GM21737 (cell line): ENCODE measurements at regions not wholly inside any gene's neighbourhood (a gene's known extent, or its start where the extent isn't known, plus 50 kb on each side); places are given as distances from the start of the nearest gene placed in this dataset.
"Not testable (repeated sequence)": the region's sequence is repeated elsewhere in the genome, so short reads cannot be mapped to it uniquely, and the experiment has no call there.

ENCODE experiments used
- ATAC-seq: cut with Tn5 transposase; IDR thresholded peaks from one replicate; pipeline ENCODE4 v1.9.1; 2021; ENCODE audit warnings: mild to moderate bottlenecking, moderate library complexity; ENCODE audit not compliant: unreplicated experiment

GRCh38 chr1:224791362-224791941 lies 138.0 kb upstream of the DNAH14 start:
- no peak for ATAC-seq

- no peak for ATAC-seq
These were observed 133.9 kb upstream of the DNAH14 start for GRCh38 chr1:224795591-224795990.

- ATAC-seq, result no peak
These were observed 130.4 kb upstream of the DNAH14 start for GRCh38 chr1:224799083-224799482.

GRCh38 chr1:224800486-224801119 lies 128.9 kb upstream of the DNAH14 start:
- ATAC-seq, result no peak

- ATAC-seq, result no peak
These were observed 127.5 kb upstream of the DNAH14 start for GRCh38 chr1:224801844-224802490.

GRCh38 chr1:224802617-224803016 lies 126.9 kb upstream of the DNAH14 start:
- ATAC-seq, result no peak

GRCh38 chr1:224804220-224804619 lies 125.3 kb upstream of the DNAH14 start:
- ATAC-seq, result no peak

GRCh38 chr1:224805889-224806288 lies 123.6 kb upstream of the DNAH14 start:
- no peak for ATAC-seq

GRCh38 chr1:224809137-224809536 lies 120.3 kb upstream of the DNAH14 start:
- no peak for ATAC-seq

GRCh38 chr1:224809613-224810012 lies 119.9 kb upstream of the DNAH14 start:
- no peak for ATAC-seq

GRCh38 chr1:224811564-224811963 lies 117.9 kb upstream of the DNAH14 start:
- no peak for ATAC-seq

- ATAC-seq, result no peak
These were observed 113.8 kb upstream of the DNAH14 start for GRCh38 chr1:224815647-224816046.

- no peak for ATAC-seq
These were observed 113.4 kb upstream of the DNAH14 start for GRCh38 chr1:224816062-224816461.

- no peak for ATAC-seq
These were observed 112.1 kb upstream of the DNAH14 start for GRCh38 chr1:224817382-224817781.

GRCh38 chr1:224819861-224820260 lies 109.6 kb upstream of the DNAH14 start:
- ATAC-seq, result no peak

- no peak for ATAC-seq
These were observed 109.1 kb upstream of the DNAH14 start for GRCh38 chr1:224820341-224820740.

- not testable (repeated sequence) for ATAC-seq
These were observed 107.7 kb upstream of the DNAH14 start for GRCh38 chr1:224821751-224822150.

GRCh38 chr1:224825525-224826000 lies 103.9 kb upstream of the DNAH14 start:
- ATAC-seq, result no peak

GRCh38 chr1:224828691-224829090 lies 100.8 kb upstream of the DNAH14 start:
- ATAC-seq, result no peak

- ATAC-seq, result no peak
These were observed 98.0 kb upstream of the DNAH14 start for GRCh38 chr1:224831501-224831900.

- not testable (repeated sequence) for ATAC-seq
These were observed 89.7 kb upstream of the DNAH14 start for GRCh38 chr1:224839648-224840300.

- not testable (repeated sequence) for ATAC-seq
These were observed 87.7 kb upstream of the DNAH14 start for GRCh38 chr1:224841803-224842202.
